HG03280 (cell line): ENCODE measurements at regions not wholly inside any gene's neighbourhood (a gene's known extent, or its start where the extent isn't known, plus 50 kb on each side); places are given as distances from the start of the nearest gene placed in this dataset.
"Not testable (repeated sequence)": the region's sequence is repeated elsewhere in the genome, so short reads cannot be mapped to it uniquely, and the experiment has no call there.

Source experiments
- ATAC-seq: cut with Tn5 transposase; IDR thresholded peaks from one replicate; pipeline ENCODE4 v1.9.1; 2021; ENCODE audit warnings: mild to moderate bottlenecking, moderate library complexity; ENCODE audit not compliant: unreplicated experiment

DNA sequence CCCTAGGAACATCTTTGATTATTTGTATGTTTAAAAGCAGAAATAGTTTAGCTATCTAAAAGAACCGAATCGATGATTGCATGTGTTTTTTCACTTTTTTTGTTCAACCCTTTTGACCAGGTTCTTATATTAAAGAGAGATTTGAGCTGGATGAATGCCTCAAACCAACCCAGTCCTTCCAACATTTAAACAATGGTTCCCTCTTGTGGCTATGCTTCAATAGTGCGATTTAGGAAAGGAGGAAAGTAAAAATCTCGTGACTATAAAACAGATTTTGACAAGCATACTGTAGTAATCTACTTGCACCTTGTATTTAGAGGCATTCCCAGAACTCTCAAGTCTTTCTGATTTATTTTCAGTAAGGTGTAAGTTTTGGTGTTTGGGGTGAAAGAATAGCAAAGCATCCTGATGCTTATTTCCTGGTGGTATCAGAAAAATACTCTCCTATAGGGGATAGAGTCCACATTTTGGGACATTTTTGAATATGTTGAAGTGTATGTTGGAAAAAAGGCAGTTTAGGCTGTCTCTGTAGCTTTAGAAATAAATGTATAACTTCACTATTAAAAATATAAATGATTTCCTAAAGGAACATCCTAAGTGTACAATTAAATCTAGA is 159.6 kb upstream of the KCNH8 start:
- no peak for ATAC-seq

GRCh38 chr3:18987862-18988447 is 160.4 kb upstream of the KCNH8 start:
- ATAC-seq: no peak

DNA sequence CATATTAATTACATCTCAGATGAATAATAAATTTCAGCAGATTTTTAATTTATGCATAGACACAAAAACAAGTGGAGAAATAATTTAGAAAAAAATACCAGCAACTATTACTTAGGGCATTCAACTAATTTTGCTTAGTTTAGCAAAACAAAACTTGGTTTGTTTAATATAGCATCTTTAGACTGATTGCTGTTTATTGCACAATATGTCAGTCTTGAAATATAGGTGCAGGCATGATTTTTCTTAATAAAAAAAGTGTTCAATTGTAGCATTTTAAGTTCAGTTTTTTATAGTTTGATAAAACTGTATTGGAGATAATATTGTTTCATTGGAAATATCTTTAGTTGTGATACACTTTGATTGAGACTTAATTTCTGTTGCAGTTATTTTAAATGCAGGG is 161.2 kb upstream of the KCNH8 start:
- ATAC-seq: no peak

DNA sequence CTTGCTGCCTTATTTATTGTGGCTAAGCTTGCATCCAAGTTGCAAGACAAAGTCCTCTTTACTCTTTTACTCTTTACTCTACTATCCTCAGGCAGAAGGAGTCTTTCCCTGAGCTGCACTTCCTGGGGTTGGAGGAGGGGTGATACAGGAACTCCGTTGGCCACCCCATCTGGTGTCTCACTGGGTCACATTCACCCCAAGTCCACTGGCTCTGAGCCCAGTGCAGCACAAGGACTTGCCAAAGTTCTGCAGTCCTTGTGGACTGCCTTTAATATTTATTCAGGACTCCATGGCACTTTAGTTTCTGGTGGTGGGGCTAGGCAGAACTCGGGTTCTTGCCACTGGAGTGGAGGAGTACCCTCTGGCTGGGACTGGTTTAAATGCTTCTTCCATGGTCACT is 165.4 kb upstream of the KCNH8 start:
- ATAC-seq: no peak

DNA sequence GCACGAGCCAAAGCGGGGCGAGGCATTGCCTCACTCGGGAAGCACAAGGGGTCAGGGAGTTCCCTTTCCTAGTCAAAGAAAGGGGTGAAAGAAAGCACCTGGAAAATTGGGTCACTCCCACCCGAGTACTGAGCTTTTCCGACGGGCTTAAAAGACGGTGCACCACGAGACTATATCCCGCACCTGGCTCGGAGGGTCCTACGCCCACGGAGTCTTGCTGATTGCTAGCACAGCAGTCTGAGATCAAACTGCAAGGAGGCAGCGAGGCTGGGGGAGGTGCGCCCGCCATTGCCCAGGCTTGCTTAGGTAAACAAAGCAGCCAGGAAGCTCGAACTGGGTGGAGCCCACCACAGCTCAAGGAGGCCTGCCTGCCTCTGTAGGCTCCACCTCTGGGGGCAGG is 172.2 kb upstream of the KCNH8 start:
- ATAC-seq: not testable (repeated sequence)

- ATAC-seq: no peak
Observed at GRCh38 chr3:18968120-18968519, 180.2 kb upstream of the KCNH8 start.

DNA sequence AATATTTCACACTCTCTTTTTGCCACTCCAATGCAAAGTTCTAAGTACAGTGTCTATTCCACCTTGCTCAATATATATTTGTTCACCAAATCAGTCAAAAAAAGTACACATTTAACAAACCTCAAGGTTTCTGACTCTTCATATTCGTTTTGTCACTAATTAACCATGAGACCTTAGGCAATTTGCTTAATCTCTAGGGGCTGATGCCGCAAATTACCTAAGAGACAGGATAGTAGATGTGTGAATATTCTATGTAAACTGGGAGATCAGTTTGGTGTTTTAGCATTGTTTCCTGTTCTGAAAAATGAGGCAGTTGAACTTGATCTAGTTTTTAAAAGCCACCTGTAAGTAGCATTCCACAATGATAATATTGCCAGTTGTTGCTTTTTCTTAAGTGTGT is 182.5 kb upstream of the KCNH8 start:
- ATAC-seq: no peak

DNA sequence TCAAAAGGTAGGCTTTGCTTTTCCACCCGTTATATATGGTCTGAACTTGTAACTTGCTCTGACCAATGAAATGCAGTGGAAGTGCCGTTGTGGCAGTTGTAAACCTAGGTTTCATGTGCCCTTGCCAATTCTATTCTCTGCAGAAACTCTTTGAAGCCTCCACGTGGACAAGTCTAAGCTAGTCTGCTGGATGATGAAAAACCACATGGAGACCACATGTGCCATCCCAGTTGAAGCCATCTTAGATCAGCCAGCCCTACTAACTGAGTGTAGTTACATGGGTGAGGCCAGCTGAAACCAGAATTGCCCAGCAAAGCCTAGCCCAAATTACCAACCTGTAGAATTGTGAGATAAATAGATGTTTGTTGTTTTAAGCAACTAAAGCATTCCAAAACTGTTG is 183.7 kb upstream of the KCNH8 start:
- ATAC-seq: no peak

- no peak for ATAC-seq
Observed at GRCh38 chr3:18951333-18951732, 197.0 kb upstream of the KCNH8 start.

- ATAC-seq: no peak
Observed at GRCh38 chr3:18946524-18946923, 201.8 kb upstream of the KCNH8 start.

DNA sequence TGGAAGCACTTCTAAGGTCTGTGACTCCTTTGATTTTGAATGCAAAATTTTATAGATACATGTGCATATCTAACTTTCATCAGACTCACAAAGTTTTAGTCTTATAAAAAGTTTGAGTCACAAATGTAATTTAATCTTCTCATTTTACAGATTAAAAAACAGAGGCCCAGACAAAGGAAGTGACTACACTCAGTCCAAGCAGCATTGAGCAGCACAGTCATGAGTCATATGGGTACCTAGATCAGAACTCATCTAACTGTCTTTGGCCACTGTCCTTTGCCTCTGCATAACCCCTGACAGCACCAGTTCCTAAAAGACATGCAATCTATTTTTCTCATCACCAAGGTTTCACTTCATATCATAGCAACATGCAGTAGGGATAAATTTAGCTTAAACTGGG is 210.7 kb upstream of the KCNH8 start:
- ATAC-seq: peak; percentile 80

- no peak for ATAC-seq
Observed at GRCh38 chr3:18919158-18919557, 229.2 kb upstream of the KCNH8 start.

DNA sequence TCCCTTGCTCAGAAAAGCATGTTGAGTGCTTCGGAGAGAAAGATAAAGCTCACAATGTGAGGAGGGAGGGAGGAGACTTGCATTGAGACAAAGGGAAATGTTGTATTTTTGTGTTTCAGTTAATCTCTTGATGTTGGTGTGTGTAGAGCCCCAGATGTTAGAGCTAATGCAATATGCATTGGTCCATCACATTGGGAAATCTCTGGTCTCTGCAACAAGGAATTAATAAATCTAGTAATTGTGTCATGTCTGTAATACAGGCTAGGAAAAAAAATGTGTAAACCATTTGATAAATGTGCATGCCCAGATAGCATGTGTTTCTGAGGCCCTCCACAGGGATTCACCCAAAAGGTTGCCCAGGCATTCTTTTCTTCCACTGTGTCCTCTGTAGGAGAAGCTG is 230.4 kb upstream of the KCNH8 start:
- no peak for ATAC-seq

GRCh38 chr3:18902081-18902793 is 246.1 kb upstream of the KCNH8 start:
- ATAC-seq: no peak

- ATAC-seq: no peak
Observed at GRCh38 chr3:18901571-18901970, 246.7 kb upstream of the KCNH8 start.

DNA sequence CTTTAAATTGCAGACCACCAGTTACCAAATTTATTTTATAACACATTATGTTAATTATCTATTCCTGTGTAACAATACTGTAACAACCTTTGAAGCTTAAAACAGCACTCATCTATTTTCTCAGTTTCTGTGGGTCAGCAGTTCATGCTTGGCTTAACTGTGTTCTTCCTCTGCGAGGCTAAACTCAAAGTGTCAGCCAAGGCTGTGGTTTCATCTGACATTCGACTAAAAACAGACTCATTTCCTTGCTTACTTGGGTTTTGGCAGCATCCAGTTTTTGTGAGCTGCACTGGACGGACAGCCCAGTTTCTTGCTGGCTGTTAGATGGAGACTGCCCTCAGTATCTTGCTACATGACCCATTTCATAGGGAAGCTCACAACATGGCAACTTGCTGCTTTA is 247.3 kb upstream of the KCNH8 start:
- no peak for ATAC-seq

DNA sequence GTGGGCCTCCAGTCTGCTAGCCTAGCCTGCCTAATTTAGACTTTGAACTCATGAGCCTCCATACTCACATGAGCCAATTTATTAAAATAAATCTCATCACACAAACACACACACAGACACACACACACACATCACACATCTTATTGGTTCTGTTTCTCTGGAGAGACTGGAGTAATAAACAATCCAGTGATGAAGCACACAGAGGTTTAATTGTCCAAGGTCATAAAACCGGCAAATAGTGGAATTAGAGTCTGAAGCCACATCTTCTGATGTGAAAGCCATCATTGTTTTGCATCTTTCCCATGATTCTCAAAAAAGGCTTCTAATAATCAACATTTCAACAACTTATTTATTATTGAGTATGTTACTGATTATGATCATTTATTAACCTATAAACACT is 249.4 kb upstream of the KCNH8 start:
- ATAC-seq: no peak

- no peak for ATAC-seq
Observed at GRCh38 chr3:18892756-18893155, 255.6 kb upstream of the KCNH8 start.

DNA sequence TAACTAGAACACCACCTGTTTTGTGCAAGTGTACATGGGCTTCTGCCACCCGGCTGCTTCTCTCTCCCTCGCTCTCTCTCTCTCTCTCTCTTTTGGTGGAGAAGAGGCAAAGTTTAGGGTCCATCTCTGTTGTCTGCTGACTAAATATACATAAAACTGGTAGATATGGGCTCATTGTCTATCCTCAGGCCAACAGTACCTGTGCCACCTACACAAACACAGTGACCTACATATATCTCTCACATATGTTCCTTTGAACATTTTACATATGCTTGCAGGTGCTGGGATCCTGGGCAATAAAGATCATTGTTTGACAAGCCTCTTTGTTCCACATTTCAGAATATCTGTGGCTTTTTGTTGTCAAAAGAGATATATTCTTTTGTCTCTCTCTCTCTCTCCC is 256.3 kb upstream of the KCNH8 start:
- no peak for ATAC-seq

GRCh38 chr3:18891641-18892040 is 256.7 kb upstream of the KCNH8 start:
- ATAC-seq: no peak

GRCh38 chr3:18890449-18890848 is 257.9 kb upstream of the KCNH8 start:
- no peak for ATAC-seq

DNA sequence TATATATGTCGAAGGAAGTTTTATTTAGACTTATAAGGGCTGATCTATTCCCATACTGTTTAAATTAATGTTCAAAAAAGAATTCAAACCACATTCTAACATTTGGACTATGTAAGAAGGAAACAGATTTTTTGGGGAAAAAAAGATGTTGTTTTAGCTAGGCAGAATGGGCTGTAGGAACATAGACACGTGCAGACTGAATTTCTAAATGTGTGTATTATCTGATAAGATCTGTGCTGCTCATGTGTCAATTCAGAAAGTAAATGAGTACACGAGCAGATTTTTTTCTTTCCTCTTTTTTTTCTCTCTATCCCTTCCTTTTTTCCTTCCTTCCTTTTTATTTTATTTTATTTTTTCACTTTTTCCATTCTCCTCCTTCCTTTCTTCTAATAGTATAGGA is 259.5 kb upstream of the KCNH8 start:
- ATAC-seq: no peak

GRCh38 chr3:18888370-18888769 is 259.9 kb upstream of the KCNH8 start:
- ATAC-seq: no peak
